ENCODE measurements at regions not wholly inside any gene's neighbourhood (a gene's known extent, or its start where the extent isn't known, plus 50 kb on each side); places are given as distances from the start of the nearest gene placed in this dataset.

DNA sequence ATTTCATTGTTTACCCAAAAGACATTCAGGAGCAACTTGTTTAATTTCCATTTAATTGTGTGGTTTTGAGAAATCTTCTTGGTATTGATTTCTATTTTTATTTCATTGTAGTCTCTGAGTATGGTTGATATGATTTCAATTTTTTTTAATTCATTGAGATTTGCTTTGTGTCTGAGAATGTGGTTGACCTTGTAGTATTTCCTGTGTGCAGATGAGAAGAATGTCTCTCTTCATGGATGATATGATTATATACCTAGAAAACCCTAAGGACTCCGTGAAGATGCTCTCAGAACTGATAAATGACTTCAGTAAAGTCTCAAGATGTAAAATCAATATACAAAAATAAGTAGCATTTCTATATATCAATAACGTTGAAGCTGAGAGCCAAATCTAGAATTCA, 202.4 kb upstream of the CDH9 start:
- TF ChIP-seq, protein P1, sequence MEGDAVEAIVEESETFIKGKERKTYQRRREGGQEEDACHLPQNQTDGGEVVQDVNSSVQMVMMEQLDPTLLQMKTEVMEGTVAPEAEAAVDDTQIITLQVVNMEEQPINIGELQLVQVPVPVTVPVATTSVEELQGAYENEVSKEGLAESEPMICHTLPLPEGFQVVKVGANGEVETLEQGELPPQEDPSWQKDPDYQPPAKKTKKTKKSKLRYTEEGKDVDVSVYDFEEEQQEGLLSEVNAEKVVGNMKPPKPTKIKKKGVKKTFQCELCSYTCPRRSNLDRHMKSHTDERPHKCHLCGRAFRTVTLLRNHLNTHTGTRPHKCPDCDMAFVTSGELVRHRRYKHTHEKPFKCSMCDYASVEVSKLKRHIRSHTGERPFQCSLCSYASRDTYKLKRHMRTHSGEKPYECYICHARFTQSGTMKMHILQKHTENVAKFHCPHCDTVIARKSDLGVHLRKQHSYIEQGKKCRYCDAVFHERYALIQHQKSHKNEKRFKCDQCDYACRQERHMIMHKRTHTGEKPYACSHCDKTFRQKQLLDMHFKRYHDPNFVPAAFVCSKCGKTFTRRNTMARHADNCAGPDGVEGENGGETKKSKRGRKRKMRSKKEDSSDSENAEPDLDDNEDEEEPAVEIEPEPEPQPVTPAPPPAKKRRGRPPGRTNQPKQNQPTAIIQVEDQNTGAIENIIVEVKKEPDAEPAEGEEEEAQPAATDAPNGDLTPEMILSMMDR (IDR thresholded peaks at IDR 0.05): no peak
- no peak for TF ChIP-seq POLR2A (IDR thresholded peaks at IDR 0.05)
- no peak for TF ChIP-seq EP300 (IDR thresholded peaks at IDR 0.05; ENCODE audit: low read depth)
- no peak for TF ChIP-seq POLR2AphosphoS5 (IDR thresholded peaks at IDR 0.05)
